Osteoblast (primary cell): ENCODE measurements at regions not wholly inside any gene's neighbourhood (a gene's known extent, or its start where the extent isn't known, plus 50 kb on each side); places are given as distances from the start of the nearest gene placed in this dataset.

ENCODE experiments used
- DNase-seq: peaks from one replicate; pipeline ENCODE4 v3.0.0; 2011; ENCODE audit warnings: low spot score, mixed read lengths; ENCODE audit not compliant: insufficient read length; ENCODE audit errors: missing footprints
- H2AFZ ChIP-seq: 2 replicates; pipeline ENCODE4 v1.6.0; 2011; ENCODE audit warnings: mild to moderate bottlenecking, low read length
- H3K27ac ChIP-seq: 2 replicates; pipeline ENCODE4 v1.5.1; 2011; ENCODE audit warnings: mild to moderate bottlenecking, low read depth, low read length, moderate library complexity
- H3K27me3 ChIP-seq: 2 replicates; pipeline ENCODE4 v1.6.0; 2012; ENCODE audit warnings: mild to moderate bottlenecking, control low read depth, inconsistent platforms, low read length, moderate library complexity; ENCODE audit not compliant: insufficient read depth
- H3K36me3 ChIP-seq: 2 replicates; pipeline ENCODE4 v1.5.1; 2011; ENCODE audit warnings: mild to moderate bottlenecking, low read length, control low read depth, moderate library complexity; ENCODE audit not compliant: insufficient read depth
- H3K4me1 ChIP-seq: 2 replicates; pipeline ENCODE4 v1.5.1; 2011; ENCODE audit warnings: mild to moderate bottlenecking, low read length, control low read depth, moderate library complexity; ENCODE audit not compliant: insufficient read depth
- H3K4me2 ChIP-seq: 2 replicates; pipeline ENCODE4 v1.6.0; 2011; ENCODE audit warnings: mild to moderate bottlenecking, low read length; ENCODE audit not compliant: insufficient read depth
- H3K4me3 ChIP-seq: fragments of 200-600 bp; sonication (generic); 3 replicates; pipeline ENCODE4 v1.5.1; 2012; ENCODE audit warnings: mild to moderate bottlenecking, low read length, inconsistent platforms; ENCODE audit not compliant: insufficient read depth
- H3K79me2 ChIP-seq: 2 replicates; pipeline ENCODE4 v1.6.0; 2012; ENCODE audit warnings: mild to moderate bottlenecking, low read length, control low read depth, inconsistent platforms; ENCODE audit not compliant: insufficient read depth
- H3K9me3 ChIP-seq: 2 replicates; pipeline ENCODE4 v1.5.1; 2011; ENCODE audit warnings: low read depth, low read length, control low read depth
- H4K20me1 ChIP-seq: 2 replicates; pipeline ENCODE4 v1.6.0; 2012; ENCODE audit warnings: mild to moderate bottlenecking, low read length, control low read depth; ENCODE audit not compliant: insufficient read depth
- CTCF ChIP-seq: IDR thresholded peaks from 2 replicates; pipeline ENCODE4 v1.5.1; 2011; ENCODE audit warnings: mild to moderate bottlenecking, low read depth, low read length, moderate library complexity; ENCODE audit errors: extremely low read depth

DNA sequence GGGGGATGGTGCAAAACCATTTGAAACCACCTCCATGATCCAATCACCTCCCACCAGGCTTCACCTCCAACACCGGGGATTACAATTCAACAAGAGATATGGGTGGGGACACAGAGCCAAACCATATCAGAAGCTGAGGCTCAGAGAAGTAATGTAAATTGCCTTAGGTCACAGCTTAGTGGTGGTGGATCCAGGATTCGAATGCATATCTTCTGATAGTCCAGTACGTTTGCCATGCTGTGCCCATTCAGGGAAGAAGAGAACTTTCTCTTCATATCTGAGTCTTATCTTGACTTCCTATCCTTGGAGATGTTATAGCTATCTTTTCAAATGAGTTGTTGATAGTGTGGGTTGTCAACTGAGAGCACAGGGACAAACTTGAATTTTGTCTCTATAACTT is 325.5 kb downstream of the ZIC3 start:
- H3K79me2 ChIP-seq, result no peaks in the 10 kb centered on the region
- TF ChIP-seq CTCF, result no peak
- no peaks in the 10 kb centered on the region for H4K20me1 ChIP-seq
- no peak overlapping the region for H3K27ac ChIP-seq
- DNase-seq, result no peak
- no peak overlapping the region for H2AFZ ChIP-seq
- no peaks in the 10 kb centered on the region for H3K9me3 ChIP-seq
- no peaks in the 10 kb centered on the region for H3K36me3 ChIP-seq
- H3K4me2 ChIP-seq, result no peak overlapping the region
- no peaks in the 10 kb centered on the region for H3K4me1 ChIP-seq
- H3K27me3 ChIP-seq, result no peaks in the 10 kb centered on the region
- H3K4me3 ChIP-seq, result no peak overlapping the region

GRCh38 chrX:137896123-137896522 is 330.2 kb downstream of the ZIC3 start:
- no peaks in the 10 kb centered on the region for H3K36me3 ChIP-seq

DNA sequence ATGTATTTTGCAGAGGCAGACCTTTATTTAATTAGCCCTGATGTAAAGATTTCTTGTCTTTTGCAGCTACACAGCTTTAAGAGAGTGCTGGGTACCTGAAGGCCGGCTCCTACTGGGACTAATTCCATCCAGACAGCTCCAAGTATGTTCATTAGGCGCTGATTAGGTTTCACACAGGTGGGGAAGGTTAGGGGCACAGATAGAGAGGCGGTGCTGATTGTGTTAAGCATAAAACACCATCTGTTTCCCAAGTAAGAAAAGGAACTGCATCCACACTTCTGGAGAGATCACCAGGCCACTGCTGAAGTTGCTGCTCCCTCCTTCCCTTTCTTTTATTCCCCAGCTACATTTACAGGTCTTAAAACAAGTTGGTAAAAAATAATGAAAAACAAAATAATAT is 349.5 kb downstream of the ZIC3 start:
- Histone ChIP-seq H3K79me2 (no peaks in the 10 kb centered on the region), H4K20me1 (no peaks in the 10 kb centered on the region), H3K9me3 (no peaks in the 10 kb centered on the region), H3K4me3 (no peak overlapping the region), H3K36me3 (no peaks in the 10 kb centered on the region), H3K4me1 (no peaks in the 10 kb centered on the region), H2AFZ (no peak overlapping the region), H3K27me3 (no peaks in the 10 kb centered on the region), H3K4me2 (no peak overlapping the region), H3K27ac (no peak overlapping the region)
- no peak for TF ChIP-seq CTCF
- no peak for DNase-seq

More at GRCh38 chrX:137896123-137896522, 330.2 kb downstream of the ZIC3 start:
- no peak for TF ChIP-seq CTCF
- Histone ChIP-seq H3K27ac (no peak overlapping the region), H4K20me1 (no peaks in the 10 kb centered on the region), H3K9me3 (no peaks in the 10 kb centered on the region), H3K4me1 (no peaks in the 10 kb centered on the region), H3K27me3 (no peaks in the 10 kb centered on the region), H3K79me2 (no peaks in the 10 kb centered on the region), H3K4me3 (no peak overlapping the region), H3K4me2 (no peak overlapping the region), H2AFZ (no peak overlapping the region)
- DNase-seq, result no peak

DNA sequence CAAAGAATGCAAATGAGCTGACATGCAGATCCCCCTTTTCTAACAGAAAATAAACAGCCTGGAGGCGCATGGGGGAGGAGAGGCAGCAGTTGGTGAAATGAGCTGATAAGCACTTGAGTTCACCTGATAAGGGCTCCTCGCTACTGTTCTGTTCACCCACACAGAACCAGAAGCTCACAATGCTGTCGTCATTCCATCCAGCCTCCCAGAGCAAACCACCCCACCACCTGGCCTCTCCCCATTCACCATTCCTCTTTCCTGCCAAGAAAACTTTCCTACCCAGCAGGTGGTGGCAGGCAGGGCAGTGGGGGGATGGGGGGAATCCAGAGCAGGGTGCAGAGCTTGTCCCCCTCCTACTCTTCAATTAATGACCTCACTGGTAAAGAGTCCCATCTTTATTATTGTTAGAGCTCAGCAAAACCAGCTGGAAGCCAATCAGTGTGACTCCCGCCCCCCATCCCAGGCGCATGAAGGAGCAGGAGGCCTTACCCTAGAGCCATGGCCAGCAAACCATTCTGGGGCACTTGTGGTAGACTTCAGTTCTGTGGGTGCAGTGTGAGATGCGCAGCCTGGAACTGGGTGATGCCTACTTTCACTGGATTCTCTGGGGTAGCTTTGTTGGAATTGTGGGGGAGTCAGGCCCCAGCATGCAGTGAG is 350.3 kb downstream of the ZIC3 start:
- Histone ChIP-seq H3K27ac (no peak overlapping the region), H3K4me1 (no peaks in the 10 kb centered on the region), H3K79me2 (no peaks in the 10 kb centered on the region), H4K20me1 (no peaks in the 10 kb centered on the region), H2AFZ (no peak overlapping the region), H3K4me2 (no peak overlapping the region), H3K4me3 (no peak overlapping the region), H3K27me3 (no peaks in the 10 kb centered on the region), H3K9me3 (no peaks in the 10 kb centered on the region), H3K36me3 (no peaks in the 10 kb centered on the region)
- DNase-seq, result no peak
- TF ChIP-seq CTCF, result no peak
